Left renal pelvis (tissue), 4 donors: ENCODE measurements at regions not wholly inside any gene's neighbourhood (a gene's known extent, or its start where the extent isn't known, plus 50 kb on each side); places are given as distances from the start of the nearest gene placed in this dataset.
"Not testable (repeated sequence)": the region's sequence is repeated elsewhere in the genome, so short reads cannot be mapped to it uniquely, and the experiment has no call there.

Experiments used
- DNase-seq, 4 donors: peaks; one replicate each; pipeline ENCODE4 v3.0.0-alpha.2; 2013; ENCODE audit warnings: low read depth in 4 of 4, low spot score in 3 of 4

DNA sequence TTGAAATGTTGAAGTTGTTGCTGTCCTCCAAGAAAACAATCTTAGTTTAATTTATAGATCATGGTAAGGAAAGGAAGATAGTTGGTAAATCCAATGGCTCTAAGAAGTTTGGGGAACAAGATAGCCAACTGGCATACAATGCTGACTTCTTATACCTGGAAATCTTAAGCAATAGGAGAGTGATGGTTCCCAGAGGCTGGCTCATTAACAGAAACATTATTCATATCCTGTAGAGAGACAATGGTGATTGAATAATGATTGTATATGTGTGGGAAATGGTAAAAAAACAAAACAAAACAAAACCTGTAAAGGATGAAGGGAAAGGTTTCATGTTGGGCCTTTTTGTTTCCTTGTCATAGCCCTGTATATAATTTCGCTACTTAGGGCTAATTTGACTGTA, 174.9 kb upstream of the CTSO start:
- DNase-seq = no peak

DNA sequence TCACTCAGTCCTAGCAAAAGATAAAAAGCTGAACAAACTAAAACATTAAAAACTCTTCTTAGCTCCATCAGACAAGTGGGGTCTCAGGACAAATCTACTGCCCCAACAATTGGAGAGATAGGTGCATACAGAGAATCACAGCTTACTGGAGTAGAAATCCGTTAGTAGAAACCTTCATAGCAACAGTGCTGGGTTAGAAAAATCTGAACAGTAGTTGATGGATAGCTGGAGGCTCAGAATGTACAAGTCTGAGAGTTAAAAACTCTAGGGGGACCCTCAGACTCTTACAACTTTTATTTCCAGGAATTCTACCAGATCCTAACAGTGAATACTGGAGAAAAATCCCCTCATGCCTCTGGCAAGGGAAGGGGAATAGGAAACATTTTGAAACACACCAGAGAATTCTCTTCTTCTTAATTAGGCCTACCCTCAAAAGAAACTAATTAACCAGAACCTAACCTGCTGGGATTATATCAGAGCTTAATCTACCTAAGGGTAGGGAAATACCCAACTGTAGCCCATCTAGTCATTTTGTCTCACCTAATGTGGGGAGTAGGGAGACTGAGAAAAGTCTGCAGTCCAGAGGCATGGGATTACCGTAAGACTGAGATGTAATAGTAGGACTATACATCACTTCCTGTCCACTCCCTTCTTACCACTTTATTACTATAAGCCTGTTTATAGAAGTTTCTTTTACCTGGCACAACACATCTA, 165.0 kb upstream of the CTSO start:
- DNase-seq = no peak

DNA sequence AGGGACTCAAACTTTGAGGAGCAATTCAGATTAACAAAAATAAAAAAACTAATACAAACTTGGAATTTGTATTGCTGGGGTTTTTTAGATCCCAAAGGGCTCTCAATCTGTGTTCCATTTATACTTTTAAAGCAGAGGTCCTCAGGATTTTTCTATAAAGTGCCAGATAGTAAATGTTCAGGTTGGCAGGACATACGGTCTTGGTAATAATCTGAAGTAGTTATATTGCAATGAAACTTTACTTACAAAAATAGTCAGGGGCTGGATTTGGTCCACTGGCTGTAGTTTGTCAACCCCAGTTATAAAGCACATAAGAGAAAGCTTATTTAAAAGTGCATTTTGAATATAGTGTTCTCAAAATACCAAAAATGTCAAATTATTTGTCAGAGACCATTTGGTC, 164.1 kb upstream of the CTSO start:
- no peak for DNase-seq

GRCh38 chr4:156116991-156117390, 163.3 kb upstream of the CTSO start:
- DNase-seq = no peak

DNA sequence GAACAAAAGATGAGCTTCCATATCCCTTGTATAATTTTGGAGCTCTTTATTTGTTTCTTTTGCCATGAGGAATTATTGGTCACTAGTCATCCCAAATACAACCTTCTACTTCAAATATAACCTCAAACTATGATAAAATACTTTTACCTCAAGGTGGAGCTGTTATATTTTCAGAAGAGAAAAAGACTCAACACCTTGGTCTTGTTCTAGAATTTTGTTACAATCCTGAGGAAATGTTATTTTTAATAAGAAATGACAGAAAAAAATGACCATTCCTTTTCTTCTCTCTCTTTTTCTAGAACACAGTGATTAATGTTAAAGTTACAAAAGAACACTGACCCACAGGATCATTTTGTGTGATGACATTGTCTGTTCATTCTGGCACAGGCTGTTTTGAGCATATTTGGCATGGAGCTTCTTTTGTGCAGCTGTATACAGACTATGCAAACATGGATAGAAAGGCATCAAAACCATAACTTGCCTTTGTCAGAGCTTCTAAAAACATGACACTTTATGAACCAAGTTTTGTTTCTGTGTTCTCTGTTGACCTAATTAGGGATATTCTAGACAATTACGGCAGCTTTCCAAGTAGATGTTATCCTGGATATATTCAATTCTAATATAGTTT, 159.6 kb upstream of the CTSO start:
- no peak for DNase-seq

DNA sequence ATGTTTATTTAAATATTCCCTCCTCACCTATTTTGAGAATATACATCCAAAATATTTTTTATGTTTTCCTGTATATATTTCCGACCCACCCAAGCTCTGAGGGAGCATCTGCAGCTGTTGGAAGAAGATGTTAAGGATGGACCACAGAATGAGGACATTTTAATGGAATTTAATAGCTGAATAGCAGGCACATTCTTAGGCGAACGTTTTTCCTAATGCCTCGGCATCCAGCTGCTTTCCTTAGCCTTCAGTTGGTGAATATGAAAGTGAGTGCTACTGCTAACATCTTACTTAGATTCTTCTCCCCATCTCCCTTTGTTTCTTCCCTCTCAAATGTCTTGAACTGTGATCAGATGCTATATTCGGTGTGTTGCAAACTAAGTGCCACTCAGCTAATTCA, 158.0 kb upstream of the CTSO start:
- no peak for DNase-seq

DNA sequence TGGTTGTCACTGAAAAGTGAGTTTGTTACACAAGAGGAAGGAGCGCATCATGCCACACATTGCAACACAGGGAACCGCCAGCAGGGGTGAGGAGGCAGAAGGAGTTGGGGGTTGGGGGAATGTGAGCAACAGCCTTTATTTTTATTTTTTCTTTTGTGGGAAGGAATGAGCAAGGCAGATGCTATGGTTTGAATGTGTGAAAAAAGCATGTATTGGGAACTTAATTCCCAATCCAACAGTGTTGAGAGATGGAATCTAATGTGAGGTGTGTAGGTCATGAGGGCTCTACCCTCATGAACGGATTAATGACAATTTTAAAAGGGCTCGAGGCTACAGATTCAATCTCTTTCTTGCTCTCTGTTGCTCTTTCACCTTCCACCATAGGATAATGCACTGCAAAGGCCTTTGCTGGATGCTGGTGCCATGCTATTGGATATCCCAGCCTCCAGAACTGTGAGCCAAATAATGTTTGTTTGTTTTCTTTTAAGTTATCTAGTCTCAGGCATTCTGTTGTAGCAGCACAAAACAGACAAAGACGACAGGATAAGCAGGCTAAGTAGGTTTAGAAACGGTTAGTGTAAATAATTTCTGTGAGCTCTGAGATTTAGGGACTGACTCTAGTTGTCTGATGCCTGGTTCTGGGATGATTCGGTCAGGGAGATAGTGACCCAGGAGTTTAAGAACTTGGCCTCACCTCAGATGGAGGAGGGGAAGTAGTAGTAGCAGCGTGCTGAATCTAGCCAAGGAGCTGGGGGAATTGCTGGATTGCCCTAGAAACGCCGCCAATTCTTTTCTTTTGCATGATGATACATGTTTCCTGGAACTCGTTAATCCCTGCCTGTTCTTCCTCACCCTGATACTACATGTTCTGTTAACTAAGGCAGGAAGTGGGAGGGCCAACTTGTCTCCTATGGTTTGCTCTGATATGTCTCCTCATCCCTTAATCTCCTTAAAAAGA, 156.6 kb upstream of the CTSO start:
- DNase-seq = peak in 2 of 4 donors; percentile 6 to 14

- not testable (repeated sequence) for DNase-seq
Measured at GRCh38 chr4:156109087-156109486, 155.4 kb upstream of the CTSO start.

- DNase-seq = no peak
Measured at GRCh38 chr4:156103311-156103710, 149.6 kb upstream of the CTSO start.

- DNase-seq = no peak
Measured at GRCh38 chr4:156102411-156102810, 148.7 kb upstream of the CTSO start.

- no peak for DNase-seq
Measured at GRCh38 chr4:156101571-156101970, 147.9 kb upstream of the CTSO start.

DNA sequence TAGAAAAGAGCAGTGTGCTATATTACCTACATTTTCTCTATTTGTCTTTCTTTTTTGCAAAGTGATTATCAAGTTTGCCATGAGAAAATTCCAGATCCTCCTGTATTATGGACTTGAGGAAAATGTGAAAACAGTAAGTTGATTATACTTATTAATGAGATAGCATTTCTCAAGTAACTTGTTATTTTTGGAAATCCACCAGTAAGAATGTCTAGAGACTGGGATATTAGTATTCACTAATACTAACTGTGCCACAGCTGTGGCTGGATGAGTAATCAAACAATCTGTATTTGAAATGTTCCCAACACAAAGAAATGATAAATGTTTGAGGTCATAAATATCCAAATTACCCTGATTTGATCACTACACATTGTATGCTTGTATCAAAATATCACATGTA, 147.0 kb upstream of the CTSO start:
- no peak for DNase-seq

- DNase-seq = no peak
Measured at GRCh38 chr4:156098805-156099204, 145.1 kb upstream of the CTSO start.

GRCh38 chr4:156085100-156085499, 131.4 kb upstream of the CTSO start:
- no peak for DNase-seq

DNA sequence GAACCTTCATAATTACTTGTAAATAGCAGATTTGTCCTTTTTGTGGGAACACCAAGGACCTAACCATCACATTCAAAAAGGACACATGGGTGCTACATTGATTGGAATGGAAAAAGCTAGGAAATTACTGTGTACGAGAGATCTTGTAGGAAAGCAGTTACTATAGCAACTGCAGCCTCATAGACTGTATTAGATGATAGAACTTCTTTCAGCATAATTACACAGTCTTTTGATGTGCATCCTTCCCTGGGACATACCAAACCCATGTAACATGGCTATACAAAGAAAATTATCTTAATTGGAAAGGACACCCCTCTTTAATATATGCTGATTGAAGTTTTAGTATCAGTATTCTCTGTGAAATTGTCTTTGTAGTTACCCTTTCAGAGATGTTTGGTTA, 130.7 kb upstream of the CTSO start:
- no peak for DNase-seq

DNA sequence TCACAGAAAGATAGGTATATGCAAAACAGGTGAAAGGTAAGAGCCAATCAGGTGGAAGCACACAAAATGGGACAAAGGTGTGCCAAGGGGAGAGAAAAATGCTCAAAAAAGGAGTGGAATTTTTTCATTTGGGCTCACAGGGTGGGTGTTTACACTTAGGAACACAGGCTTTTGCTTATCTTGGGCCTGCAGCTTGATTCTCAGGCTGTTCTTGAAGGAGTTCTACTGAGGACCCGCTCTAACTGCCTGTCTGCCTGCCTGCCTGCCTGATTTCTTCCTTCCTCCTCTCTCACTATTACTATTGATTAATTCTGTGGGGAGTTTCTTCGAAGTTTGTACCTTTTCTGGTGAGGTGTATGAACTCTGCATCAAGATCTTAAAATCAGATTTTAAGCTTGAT, 120.3 kb upstream of the CTSO start:
- DNase-seq = no peak

- DNase-seq = no peak
Measured at GRCh38 chr4:156060661-156061060, 107.0 kb upstream of the CTSO start.

- no peak for DNase-seq
Measured at GRCh38 chr4:156053174-156053573, 99.5 kb upstream of the CTSO start.

GRCh38 chr4:156052116-156052515, 98.5 kb upstream of the CTSO start:
- DNase-seq = no peak

- DNase-seq = no peak
Measured at GRCh38 chr4:156038772-156039171, 85.1 kb upstream of the CTSO start.

GRCh38 chr4:156036496-156036895, 82.8 kb upstream of the CTSO start:
- no peak for DNase-seq

- DNase-seq = no peak
Measured at GRCh38 chr4:156029691-156030090, 76.0 kb upstream of the CTSO start.
